MV-4-11 (cell line): ENCODE measurements at regions not wholly inside any gene's neighbourhood (a gene's known extent, or its start where the extent isn't known, plus 50 kb on each side); places are given as distances from the start of the nearest gene placed in this dataset.

ENCODE experiments used
- DNase-seq: peaks from one replicate; lab custom pipeline; 2025; lab: John Stamatoyannopoulos, UW

DNA sequence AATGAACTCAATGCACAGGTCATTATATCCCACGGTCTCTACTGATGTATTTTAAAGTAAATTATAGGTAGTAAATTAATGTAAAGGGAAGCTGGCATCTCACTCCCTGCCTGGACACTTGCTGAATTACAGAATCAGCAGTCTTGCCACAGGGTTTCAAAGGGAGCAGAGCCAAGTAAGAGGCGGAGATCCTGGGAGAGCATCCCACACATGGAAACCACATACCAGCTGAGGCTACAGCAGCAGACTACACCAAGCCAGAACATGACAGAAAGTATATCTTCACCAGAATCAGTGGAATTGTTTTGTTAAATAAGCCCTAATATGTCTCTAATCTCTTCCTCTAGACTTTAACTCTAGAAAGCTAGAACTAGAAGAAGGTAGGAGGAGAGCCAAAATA is 1689.2 kb upstream of the WWC1 start:
- DNase-seq, result no peak

DNA sequence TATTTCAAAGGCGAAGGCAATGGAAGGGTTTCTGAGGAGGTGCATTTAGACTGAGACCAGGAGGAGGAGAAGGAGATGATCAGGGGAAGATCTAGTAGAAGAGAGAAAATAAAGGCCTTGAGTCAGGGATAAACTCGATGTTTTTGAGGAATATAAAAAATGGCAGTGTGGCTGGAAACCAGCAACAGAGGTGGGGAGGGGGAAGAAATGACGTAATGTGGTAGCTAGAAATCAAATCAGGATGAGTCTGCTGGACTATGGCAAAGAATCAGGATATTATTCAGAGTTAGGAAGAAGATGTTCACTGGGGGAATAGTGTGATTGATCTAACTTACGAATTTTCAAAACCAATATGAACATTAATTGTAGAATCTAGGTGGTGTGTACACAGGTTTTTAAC is 1673.9 kb upstream of the WWC1 start:
- no peak for DNase-seq

DNA sequence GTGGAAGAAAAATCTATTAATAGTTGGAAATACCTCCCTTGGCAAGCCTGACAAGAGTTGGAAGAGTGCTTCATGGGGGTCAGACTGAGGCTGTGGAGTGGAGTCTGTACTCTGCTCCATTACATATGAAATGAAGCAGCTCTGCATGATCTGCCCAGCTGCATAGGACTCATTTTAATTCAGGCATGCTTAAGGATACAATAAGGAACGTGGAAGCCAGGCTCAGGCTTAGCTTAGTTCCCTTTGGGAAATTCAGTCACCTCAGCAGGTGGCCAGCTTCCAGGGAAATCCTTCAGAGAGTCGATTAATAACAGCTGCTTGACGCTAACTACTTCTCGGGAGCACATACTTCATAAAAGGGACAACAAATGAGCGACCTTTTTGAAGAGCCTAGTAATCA is 1672.9 kb upstream of the WWC1 start:
- no peak for DNase-seq

DNA sequence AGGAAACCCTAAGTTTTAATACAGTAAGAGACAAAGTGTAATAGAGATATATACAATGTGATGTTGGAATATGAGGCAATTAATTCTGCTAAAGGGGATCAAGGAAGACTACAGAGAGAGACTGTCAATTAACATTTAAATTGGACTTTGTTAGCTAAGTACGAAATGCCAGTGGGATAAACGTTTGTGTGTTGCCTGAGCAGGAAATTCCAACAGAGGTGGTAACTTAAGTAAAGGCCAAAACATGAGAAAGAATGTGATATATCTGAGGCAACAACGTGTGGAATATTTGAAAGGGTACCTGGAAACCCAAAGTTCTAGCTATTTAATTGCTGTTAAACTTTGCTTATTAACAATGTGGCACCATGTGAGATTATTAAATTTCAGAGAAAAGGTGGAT is 1666.9 kb upstream of the WWC1 start:
- DNase-seq, result no peak

DNA sequence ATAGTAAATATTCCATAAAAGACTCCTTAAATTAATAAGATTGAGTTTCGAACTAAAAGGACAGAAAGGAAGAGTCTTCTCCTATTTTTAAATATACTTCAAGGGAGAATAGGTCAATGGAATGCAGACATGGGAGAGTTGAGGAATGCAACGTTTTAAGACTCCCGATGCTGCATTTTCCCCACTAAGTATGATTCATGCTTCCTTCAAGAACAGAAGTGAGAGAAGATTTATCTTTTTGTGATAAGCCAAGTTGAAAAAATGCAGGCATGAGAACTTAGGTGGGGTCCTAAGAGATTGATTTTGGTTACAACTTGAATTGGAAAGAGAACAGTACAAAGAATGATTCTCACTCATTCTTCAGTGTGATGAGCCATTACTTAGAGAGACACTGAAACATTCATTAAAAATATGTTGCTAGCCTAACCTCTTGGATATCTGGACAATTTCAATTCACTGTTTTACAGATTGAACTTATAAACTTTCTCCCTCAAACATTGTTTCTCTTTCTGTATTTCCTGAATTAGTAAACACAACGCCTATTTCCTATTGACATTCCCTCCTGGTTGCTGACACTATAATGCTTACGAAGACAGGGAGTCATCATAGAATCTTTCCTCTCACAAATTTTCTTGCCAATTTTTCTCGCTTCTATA is 1666.1 kb upstream of the WWC1 start:
- DNase-seq, result no peak

DNA sequence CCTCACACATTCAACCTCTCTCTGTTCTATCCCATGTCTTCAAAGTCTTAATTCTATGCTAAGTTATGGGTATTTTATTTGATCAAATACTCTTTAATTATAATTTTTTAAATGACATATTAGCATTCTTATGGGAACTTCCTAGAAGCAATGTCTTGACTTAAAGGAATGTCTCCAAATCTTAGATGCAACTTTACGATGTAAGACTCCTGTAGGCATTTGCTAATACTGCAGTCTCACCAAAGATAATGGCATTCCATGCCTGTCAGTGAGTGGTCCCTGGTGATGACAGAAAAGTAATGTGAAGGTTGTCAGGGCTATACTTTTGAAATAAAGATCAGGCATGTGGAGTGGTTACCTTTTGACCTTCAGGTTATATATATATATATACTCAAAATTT is 1654.2 kb upstream of the WWC1 start:
- no peak for DNase-seq

DNA sequence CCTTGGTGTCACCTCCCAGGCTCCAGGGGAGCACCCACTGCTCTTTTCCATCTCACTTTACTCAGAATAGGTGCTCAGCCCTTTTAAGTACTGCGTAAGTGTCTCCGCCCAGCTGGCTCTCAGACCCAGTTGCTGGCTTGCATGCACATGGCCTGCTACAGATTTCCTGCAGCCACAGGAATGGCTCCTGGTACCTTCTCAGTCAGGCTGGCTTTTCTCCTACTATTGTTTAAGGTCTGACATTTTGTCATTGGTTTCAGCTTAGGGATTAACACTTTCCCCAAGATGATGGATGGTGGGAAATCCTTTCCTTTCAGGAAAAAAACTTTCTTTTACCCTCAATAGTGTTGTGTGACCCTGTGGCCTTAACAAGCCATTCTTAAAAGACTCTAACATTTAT is 1652.3 kb upstream of the WWC1 start:
- DNase-seq, result no peak

DNA sequence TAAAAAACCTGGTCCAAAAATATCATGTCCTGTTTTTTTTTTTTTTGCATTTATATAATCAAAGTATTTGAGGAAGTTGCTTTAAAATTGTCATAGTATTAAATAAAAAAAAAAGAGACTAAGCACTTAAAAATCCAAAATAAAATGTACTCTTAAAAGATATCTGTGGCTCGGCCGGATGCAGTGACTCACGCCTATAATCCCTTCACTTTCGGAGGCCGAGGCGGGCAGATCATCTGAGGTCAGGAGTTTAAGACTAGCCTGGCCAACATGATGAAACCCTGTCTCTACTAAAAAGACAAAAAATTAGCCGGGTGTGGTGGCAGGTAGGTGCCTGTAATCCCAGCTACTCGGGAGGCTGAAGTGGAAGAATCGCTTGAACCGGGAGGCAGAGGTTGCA is 1651.3 kb upstream of the WWC1 start:
- DNase-seq, result peak; percentile 82

DNA sequence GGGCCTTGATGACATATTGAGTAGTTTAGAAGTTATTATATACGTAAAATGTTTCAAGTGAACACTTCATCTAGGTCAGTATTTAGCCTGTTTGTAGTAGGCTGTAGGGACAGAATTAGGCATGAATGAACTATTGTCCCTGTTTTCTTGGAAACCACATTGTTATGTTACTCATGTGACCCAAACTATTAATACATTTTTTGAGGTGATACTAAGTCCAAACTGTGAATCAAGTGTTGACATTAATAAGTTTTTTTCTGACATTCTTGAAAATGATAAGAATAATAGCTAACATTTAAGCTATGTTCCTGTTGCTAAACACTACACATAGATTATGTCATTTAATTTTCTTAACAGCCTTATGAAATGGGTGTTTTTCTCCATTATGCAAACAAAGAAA is 1642.7 kb upstream of the WWC1 start:
- no peak for DNase-seq

DNA sequence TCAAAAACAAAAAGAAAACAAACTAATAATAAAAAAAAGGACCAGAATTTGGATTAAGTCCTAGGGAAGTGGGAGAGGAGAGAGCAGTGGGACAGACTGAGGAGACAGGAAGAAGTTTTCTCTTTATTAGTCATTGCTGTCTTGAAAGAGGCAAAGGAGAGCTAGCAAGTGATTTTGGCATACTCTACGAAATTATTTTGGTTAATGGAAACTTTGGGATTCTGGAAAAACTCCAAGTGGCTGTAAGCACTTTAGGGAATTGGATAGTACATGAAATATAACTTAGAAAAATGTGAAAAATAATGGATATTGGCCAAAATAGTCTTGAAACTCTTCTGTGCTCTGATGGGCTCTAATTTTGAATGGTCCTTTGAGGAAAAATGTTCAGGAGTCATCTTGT is 1641.8 kb upstream of the WWC1 start:
- no peak for DNase-seq

DNA sequence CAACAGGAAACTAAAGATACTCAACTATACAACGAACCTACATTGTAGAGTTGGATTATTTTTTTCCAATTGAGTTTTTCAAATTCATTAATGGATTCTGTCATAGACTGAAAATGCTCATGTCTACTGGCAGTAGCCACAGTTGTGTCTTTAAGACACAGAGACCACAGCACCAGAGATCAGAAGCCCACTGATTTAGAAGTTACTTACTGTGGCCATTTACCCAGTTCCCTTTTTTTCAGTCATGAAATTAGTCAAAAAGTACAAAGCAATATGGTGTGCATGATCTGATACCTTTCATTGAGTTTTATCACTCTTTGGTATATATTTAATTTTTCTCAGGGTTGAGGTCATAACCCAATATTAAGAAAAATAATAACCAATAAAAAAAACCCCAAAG is 1640.2 kb upstream of the WWC1 start:
- peak; percentile 70 for DNase-seq

DNA sequence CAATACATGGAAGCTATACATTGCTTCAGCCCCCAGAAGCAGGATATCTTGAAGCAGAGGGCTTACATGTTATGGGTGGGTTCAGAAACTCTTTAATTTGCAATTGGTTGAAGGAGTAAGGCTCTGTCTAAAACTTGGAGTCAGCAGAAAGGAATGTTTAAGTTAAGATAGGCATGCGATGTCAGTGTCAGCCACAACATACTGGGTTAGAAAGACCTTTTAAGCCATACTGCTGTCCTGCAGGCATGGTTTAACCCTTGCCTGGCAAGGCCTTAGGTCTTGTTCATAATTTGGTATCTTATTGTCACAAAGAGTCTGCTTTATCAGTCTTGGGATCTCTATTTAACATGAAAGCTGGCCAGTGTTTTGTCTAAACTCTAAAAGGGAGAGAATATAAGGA is 1619.6 kb upstream of the WWC1 start:
- DNase-seq, result no peak

DNA sequence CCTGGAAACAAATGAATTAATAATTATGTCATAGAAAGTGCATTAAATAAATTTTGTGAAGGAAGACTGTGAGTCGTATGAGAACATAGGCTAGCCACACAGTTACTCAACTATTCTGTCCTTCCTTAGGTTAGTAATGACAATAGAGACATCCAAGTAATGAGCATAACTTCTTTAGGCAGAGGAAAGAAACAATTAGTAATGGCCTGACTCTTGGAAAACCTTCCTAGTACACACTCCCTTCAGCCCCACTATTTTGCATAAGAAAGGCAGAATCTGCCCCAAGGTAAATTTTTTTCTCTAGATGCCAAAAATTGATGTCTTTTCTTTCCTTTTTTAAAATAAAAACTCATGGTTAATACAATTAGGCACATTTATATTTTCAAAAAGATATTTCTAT is 1619.0 kb upstream of the WWC1 start:
- no peak for DNase-seq

DNA sequence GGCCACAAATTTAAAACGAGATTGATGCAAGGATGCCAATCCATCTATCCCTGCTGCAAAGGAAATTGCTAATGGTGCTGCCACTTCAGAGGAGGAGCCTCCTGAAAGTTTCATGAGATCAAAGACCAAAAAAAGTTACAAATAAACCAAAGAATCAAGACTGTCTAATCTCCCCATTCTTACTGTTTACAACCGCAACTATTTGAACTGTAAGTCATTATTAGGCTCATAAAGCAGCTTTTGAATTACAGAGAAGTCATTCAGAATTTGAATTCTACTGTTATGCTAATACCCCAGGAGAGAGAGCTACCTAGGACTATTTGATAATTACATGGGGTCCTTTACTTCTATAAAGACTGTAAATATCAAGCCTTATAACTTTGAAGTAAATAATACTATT is 1613.6 kb upstream of the WWC1 start:
- DNase-seq, result no peak

DNA sequence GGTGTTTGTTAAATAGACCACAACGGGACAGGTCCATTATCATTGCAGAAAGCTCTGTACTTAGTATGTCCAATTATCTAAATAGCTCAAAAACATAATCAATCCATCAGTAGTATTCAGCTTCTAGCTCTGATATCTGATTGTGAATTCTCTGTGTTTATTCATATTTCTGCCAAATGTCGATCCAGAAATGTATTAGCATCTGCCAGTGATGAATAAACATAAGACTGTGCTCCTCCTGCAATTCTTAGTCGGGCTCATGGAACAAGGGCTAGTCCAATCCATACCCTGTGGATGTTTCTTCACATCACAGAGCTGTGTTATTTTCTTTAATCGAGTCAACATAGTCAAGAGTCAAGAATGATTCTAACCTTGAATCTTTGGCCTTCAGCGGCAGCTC is 1612.1 kb upstream of the WWC1 start:
- DNase-seq, result no peak

DNA sequence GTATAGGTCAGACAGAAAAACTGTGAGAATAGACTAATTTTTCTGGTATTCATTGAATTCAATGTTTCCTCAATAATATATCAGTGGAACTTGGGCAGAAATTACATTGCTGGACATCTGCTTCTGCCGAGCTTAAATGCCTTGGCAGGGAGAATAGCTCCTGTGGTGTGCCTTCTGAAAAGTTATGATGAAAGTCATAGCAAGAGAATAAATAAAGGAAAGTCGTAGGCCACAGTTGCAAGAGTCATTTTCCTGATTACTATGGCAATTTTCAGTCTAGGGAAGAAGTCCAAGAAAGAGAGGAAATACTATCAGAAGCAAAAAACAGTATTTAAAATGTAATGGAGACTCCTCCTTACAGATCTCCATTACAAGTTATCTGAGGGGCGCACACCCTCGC is 1596.1 kb upstream of the WWC1 start:
- DNase-seq, result no peak

DNA sequence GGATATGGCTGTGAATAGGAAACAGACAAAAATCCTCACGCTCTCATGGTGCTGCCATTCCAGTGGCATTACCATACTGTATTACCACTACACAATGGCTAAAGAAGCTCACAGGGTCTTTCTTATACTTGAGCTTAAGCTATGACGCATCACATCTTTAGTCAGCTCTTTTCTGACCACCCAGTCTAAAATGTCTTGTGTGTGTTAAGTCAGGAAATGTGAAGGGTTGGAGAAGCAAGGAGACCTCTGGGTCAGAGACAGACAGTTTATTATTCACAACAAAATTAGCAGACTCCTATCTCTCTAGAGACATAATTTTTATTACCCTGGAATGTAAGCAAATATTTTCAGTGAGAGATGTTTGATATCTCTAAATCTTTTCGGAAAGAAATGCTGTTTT is 1583.2 kb upstream of the WWC1 start:
- no peak for DNase-seq

DNA sequence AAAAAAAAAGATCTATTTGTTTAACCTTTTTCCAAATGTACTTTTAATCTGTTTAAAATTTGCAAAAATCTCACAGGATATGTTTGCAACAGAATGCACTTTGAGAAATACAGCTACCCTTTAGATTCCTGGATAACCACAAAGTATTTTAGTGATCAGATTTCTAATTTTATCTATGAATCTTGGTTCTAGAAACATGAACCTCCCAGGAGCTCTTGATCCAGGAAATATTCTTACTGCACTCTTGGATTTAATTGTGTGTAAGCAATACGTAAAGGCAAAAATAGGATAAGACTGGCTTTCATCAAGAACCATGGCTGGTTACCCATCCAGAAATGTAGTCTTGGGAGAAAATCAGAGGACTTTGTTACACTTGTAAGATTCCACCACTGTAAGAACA is 1581.8 kb upstream of the WWC1 start:
- no peak for DNase-seq

DNA sequence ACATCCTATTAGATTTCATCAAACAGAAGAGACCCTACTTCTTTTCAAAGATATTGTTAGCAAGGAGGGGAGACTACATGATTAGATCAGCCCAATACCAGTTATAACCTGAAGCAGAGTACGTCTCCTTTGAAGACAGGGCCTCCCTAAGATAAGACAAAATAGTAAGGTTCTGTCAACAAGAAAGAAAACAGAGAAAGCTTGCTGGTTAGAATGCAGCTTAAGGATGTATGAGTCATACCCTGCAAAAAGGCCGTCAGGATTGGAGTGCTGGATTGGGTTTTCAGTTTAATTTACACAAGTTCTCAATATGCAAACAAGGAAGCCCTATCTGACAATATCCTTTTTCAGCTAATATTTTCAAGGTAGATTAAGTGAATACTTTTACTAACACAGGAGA is 1581.2 kb upstream of the WWC1 start:
- DNase-seq, result no peak

DNA sequence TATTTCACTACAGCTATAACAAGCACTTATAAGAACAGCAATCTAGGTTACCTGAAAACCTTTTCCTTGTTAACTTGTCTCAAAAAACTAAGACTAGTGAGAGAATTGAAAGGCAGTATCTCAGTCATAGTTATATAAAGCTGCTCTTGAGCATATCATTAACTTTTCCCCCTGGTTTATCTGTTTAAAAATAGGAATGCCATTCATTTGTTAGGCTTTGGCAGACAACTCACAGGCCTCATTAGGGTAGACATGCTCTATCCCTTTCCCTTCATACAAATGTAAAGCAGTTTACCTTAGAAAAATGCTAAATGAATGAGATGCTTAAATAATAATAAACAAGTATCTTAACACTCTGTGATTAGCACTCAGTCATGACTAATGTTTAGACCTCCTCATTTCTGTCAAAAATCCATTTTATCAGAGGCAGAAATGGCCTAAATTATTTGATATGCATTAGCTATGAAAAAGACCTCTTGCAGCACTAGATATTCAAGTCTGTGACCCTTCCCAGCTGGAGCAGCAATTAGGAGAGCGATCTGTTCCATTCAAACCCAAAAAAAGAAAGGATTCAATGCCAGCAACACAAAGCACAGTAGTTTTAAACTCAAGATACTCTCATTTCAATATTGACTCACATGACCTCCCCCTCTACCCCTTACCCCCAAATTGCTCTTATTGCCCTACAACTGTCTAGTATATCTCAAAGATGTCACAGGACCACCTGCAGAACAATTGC is 1578.8 kb upstream of the WWC1 start:
- DNase-seq, result no peak

DNA sequence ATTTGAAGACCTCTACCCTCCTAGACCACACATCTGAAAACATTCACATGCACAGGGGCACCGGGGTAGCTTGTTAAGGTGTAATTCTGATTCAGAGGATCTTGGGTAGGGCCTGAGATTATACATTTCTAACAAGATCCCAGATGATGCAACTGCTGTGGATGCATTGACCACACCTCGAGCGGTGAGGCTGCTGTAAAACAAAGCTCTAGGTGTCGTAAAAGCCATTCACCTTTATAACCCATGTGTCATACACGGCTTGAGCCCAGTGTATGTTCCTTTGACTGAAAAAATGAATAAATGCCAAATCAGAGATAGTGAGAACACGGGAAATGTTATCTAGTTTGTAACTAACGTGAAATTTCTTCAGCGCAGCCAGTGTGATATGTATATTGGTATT is 1578.2 kb upstream of the WWC1 start:
- no peak for DNase-seq

DNA sequence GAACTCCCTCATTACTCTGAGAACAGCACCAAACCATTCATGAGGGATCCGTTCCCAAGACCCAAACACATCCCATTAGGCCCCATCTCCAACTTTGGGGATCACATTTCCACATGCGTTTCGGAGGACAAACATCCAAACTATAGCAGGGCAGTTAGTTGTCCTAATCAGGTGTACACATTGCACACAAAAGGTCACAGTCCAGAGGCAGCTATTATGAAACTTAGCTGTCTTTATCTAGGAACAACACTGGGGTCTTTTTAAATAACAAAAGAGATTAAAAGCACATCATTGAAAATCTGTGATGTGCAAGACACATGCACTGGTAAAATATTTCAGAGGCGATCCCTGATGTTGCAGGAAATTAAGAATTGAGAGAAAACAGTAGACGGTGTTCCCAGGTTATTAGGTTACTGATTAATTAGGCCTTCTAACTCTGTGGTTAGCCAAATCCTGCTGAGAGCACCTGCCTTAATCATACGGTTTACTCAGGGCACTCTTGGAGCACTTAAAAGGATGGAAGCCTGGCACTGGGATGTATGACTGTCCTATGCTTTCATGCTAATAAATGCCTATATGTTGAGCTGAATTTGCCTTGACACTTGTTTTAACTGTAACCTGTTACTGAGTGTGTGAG is 1574.5 kb upstream of the WWC1 start:
- no peak for DNase-seq

DNA sequence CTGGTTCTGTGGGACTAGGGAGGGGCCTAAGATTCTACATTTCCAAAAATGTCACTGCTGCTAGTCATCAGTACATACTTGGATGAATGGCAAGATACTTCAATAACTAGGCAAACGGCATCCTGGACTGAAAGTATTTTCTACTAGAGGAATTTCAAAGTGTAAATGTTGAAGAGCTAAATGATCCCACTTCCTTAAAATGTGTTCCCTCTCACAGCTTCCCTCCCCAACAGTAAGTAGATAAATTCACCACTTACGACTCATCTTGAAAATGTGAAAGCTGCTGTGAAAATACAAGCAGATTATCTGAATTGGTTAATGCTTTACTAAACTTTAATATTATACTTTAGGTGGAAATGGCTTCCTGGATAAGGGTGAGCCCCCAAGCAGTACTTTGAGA is 1571.5 kb upstream of the WWC1 start:
- peak; percentile 43 for DNase-seq

DNA sequence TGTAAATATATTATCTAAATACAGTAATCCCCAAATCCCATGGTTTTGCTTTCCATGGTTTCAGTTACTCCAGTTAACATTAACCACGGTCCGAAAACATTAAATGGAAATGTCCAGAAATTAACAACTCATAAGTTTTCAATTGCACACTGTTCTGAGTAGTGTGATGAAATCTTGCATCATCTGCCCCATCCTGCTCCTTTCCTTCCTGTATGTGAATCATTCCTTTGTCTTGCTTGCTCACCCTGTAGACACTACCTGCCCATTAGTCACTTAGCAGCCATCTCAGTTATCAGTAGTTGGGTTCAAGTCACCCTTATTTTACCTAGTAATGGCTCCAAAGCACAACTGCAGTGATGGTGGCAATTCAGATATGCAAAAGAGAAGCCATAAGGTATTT is 1568.5 kb upstream of the WWC1 start:
- DNase-seq, result peak; percentile 66
